Right renal cortex interstitium (tissue), 3 donors: ENCODE measurements at regions not wholly inside any gene's neighbourhood (a gene's known extent, or its start where the extent isn't known, plus 50 kb on each side); places are given as distances from the start of the nearest gene placed in this dataset.
"Not testable (repeated sequence)": the region's sequence is repeated elsewhere in the genome, so short reads cannot be mapped to it uniquely, and the experiment has no call there.

Source experiments
- DNase-seq, 3 donors: peaks; one replicate each; pipeline ENCODE4 v3.0.0-alpha.2; 2013; ENCODE audit warnings: low read depth in 3 of 3, low spot score in 2 of 3

DNA sequence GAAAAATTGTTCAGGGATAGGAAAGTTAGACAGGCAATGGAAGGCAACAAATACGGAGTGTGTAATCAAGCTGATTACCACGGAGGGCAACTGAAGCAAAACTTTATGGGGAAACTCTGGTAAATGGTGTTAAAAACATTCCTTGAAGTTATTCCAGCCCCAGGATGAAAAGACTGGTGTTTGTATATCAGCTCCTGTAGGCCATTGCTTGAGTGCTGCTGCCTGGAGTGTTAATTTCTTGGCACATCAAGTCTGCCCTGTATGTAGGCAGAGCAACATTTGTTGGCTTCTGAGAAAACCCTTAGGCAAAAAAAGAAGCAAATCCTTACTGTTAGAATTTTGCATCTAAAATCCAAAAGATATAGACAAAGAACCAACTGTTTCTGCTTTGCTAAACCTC lies 686.5 kb upstream of the ACO1 start:
- DNase-seq, result no peak

DNA sequence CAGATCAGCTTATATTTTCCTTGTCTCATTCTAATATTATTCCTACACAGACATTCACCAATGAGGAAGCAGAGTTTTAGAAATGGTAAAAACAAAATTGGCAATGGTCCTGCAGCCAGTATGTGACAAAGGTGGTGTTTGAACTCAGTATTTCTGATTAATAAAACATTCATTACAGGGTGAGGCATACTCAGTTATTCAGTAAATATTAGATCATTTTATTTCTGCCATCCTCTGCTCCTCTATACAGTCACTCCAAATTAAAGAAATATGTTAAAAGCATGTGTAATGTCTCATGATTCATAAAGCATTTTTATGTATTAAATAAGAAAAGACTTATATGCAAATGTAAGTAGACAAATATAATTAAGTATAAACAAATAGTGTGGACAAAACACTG lies 684.6 kb upstream of the ACO1 start:
- DNase-seq, result no peak

DNA sequence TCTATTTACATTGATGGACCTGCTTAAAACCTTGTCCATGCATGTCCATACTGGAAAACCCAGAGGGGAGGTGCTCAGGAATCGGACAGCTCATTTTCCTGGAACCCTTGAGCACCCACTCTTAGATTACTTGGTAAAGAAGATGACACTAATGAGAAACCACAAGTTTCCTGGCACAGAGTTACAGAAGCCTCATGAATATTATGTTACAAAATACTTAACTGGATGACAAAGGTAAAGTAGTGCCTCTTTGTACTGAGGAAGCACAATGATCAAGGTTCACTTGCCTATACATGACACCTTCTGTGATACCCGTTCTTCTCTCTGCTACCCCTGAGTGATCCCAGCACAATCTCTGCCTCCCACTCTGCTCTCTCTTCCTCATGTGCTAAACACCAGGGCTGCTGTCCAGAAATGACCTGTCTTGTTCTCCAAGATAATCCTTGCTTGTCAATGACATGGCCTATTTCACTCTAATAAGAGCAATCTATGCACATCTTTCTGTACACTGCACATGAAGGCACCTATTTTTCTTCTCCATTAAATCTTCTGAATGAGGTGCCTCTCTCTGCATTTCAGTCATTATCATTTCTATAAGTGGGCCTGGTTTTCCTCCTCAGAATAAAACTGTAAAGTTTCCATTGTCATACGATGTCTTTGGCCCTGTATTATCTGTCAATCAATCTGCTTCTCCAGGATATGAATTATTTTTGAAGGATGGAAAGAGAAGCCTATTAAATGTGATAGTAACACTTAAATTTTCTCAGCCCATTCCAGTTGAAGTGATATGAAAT lies 684.0 kb upstream of the ACO1 start:
- no peak for DNase-seq

DNA sequence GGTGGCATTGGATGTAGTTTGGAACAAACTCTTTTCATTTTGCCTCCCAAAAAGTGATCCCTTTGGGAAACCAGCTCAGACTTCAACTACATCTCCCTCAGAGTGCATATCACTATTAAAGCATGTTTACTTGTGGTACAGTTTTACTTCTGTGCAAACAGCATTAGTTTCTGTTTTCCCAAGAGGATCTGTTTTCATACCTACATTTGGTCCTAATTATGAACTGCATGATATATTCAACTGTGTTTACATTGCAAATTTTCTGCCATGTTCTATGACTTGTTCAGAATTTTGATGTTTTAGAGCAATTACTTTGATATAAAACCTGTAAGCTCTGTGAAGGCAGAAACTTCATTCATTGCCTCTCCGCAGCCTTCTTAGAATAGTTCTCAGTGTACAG lies 681.5 kb upstream of the ACO1 start:
- DNase-seq, result no peak

DNA sequence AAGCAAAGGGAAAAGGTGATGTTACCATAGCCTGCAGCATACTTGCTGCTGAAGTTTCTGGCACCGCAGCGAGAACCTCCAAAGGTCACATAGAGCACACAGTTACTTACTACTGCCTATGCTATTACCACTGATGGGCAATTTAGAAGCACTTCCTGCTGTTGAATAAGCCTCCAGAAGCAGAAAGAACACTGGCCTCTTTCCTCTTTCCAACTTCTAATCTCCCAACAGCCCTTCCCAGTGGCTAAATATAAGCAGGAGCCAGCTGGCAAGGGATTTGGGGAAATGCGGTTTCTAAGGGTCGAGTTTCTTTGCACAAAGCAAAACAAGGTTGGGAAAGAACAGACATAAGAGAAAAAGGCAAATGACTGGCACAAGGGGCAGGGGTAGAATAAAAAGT lies 669.2 kb upstream of the ACO1 start:
- no peak for DNase-seq

DNA sequence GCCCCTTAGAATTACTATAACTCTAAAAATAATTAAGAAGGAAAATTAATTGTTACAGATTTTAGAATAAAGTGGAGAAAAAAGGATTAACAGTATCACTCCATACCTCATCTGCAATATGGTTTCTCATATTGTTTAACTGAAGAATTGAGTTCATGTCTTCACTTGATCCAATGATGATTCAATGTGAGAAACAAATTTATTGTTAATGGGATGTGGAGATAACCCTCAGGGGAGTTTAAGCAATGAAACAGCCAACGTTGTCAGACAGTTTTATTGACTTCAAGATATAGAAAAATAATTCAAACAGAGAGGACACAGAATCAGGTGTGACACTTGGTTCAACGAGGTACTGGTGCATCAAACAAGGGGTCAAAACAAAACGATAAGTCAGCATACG lies 665.2 kb upstream of the ACO1 start:
- DNase-seq, result no peak

DNA sequence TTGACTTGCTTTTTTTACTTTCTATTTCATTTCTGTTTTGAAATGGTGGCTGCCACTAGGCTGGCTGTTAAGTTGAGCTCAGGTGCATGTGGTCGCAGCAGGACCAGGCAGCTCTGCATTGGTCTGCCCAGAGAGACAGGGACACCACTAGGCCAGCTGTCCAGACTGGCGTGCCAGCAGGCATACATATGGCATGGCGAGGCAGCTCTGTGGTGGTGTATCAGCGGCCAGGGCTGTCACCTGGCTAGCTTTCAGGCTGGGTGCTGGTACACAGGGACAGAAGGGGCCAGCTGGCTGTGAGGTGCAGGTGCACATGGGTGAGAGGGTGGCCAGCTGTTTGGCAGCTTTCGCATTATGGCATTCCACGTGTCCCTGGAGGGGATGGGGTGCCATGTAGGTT lies 654.0 kb upstream of the ACO1 start:
- DNase-seq, result no peak

DNA sequence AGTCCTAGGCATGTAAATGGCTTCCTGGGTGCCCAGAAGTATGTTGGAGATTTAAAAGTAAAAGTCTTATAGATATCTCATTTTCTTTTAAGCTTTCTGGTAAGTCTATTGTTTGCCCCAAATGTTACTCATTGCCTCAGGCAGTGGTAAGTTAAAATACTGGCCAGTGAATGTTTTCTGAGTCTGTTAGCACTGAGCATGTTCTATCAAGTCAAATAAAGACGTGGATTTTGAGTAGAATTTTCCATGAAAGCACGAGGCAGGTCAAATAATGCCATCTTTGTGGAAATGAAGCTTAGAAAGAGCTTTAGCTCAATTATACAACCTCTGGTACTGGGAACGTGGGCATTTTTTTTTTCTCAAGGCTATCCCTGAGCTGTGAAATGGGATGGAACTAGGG lies 651.3 kb upstream of the ACO1 start:
- DNase-seq, result no peak

DNA sequence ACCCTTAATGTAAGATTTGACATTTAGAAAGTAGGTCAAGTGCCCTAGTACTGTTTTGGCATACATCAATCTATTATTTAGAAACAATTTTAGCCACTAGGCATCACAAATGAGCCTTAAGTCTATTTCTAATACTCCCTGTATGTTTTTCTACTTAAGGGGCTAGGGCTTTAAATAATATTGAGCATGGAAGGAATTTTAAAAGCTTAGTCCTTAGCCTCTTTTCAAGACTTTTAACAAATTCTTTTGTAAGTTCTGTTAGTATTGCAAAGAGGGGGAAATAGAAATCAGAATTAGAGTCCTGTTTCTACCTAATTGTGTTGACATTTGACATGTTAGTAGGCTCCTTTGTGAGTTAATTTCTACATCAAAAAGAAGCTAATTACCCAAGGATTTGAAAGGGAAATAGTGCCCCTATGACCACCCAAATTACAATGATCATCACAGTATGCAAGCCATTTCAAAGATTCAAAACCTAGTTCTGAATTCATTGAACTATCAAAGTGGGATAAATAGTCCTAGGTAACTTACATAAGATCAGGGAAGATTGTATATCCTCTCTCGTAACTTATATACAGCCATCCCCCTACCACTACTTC lies 647.8 kb upstream of the ACO1 start:
- no peak for DNase-seq

DNA sequence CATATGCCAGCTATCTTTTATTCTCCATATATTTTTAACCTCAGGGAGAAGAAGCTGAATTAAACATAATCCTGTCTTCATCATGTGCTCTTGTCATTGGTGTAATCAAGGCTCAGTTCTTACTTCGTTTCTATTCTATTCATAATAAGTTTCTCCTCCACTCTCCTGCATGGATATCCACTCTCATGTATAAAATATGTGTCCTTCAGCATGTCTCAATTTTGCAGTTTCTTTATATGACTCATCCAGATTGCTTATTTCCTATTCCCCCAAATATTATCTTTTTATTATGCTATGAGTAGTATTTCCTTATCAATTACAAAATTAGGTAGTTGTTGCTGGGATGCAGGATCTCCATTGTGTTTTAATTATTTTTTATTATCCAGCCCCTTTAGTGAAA lies 643.7 kb upstream of the ACO1 start:
- DNase-seq, result no peak

DNA sequence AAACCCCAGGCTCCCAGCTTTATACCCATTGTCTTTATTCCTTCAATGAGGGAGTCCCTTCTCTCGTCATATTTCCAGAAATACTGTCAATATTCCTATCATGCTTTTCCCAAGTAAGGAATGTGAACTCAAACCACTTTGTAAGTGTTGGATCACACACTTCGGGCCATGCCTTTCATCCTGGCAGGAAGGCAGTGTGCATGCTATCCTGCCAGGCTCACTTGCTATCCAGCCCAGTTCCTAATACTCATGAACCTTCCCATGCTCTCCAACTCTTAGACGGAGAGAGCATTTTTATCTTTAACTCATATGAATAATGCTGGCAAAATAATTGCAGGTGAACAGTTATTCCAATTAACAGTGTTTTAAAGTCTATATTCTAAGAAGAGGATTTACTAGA lies 639.9 kb upstream of the ACO1 start:
- DNase-seq, result no peak

DNA sequence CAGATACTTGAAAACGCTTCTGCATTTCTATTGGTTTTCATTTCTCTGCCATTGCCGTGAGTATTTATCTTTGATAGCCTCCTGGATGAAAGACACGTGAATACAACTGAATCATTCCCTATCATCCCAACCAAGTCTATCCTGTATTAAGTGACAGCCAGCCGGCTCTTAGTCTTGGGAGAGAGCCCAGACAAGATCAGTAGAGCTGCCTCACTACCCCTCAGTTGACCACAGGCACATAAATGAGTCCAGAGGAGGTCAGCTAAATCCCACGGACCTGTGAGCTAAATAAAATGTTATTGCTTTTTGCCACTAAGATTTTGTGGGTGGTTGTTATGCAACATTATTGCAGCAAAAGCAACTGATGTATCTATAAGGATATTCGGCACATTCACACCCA lies 639.0 kb upstream of the ACO1 start:
- no peak for DNase-seq

DNA sequence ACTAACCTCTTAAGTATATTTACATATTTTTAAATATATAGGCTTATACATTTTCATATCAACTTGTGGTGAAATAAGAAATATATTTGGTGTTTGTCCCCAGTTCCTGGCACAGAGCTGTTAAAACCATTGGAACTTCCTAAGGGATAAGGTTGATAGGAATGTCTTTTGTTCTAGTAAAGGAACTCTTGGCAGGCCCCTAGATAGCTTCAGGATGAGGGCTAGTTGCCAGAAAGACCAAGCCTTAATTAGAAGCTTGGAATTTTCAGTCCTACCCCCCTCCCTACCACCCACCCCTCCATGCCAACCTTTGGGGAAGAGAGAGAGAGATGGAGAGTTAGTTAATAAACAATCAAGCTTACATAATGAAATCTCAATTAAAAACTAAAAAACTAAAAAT lies 638.6 kb upstream of the ACO1 start:
- DNase-seq, result no peak

DNA sequence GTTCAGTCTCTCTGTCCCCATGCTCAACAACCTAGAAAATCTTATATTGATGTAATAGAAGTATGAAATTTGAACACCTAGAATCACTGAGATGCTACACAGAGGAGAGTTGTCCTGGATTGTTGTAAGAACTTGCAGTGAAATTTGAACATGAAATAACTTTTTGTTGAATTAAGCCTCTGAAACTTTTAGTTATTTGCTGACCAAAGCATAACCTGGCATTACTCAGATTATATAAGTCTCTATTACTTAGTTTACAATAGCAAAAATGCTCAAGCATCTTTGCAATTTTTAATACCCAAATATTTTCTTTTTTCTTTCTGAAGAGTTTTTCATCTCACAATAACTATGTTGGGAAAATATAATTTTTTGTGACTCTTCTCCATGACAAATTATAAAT lies 630.7 kb upstream of the ACO1 start:
- no peak for DNase-seq

DNA sequence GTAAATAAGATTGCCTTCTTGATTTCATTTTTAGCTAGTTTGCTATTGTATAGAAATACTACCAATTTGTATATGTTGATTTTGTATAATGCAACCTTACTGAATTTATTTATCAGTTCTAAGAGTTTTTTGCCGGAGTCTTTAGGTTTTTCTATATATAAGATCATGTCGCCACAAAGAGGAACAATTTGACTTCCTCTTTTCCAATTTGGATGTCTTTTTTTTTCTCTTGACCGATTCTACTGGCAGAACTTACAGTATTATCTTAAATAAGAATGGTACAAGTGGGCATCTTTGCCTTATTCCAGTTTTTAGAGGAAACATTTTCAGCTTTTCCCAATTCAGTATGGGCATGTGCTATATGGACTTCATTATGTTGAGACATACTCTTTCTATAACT lies 624.7 kb upstream of the ACO1 start:
- no peak for DNase-seq

DNA sequence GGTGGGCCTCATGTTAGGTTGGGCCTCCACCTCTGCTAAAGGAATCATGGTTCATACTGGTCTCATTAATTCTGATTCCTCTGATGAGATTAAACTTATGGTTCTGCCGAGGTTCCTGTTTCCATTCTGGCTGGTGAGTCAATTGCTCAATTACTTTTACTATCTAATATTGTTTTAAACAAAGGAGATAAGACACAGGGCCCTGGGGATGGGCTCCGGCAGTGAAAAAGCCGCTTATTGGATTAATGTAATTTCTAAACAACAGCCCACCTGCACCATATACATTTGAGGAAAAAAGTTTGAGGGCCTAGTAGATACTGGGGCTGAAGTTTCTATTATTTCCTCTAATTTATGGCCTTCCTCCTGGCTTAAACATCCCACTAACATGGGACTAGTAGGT lies 610.4 kb upstream of the ACO1 start:
- not testable (repeated sequence) for DNase-seq

DNA sequence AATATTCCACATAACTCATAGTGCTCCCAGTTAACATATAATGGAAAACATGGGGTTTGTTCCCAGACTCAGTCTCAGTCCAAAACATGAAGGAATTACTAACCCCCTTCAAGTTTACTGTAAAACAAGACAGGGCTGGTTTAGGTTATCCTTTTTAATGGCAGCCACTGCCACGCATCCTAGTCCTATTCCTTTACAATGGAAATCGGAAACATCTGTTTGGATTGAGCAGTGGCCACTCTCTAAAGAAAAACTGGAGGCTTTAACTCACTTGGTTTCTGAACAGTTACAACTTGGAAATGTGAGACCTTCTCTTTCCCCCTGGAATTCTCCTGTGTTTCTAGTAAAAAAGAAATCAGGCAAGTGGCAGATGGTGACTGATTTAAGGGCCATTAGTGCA lies 609.9 kb upstream of the ACO1 start:
- no peak for DNase-seq

DNA sequence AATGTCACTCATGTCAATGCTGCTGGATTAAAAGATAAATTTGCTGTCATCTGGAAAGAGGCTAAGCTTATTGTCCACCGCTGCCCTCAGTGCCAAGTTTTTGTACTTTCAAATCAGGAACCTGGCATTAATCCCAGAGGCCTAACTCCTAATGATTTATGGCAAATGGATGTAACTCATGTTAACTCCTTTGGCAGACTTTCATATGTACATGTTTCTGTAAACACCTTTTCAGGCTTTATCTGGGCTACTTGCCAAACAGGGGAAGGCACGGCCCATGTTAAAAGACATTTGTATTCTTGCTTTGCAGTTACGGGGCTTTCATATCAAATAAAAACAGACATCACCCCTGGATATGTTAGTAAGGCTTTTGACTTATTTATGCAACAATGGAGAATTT lies 608.0 kb upstream of the ACO1 start:
- no peak for DNase-seq

DNA sequence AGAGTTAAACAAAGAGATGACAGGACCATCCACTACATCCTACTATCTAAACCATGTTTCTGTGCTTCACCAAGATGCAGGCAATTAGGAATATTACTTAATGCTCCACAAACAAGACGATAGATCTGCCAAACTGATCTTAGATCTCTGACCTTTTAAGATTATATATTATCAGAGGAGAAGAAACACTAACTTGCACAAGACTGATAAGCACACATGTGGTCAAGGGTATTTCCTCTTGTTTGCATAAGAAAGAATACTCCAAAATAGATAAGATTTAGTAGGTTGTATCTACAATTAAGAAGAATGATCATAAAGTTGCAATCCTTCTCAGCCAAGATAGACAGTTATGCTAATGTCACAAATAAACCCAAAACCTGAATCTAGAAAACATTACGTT lies 601.0 kb upstream of the ACO1 start:
- DNase-seq, result no peak

DNA sequence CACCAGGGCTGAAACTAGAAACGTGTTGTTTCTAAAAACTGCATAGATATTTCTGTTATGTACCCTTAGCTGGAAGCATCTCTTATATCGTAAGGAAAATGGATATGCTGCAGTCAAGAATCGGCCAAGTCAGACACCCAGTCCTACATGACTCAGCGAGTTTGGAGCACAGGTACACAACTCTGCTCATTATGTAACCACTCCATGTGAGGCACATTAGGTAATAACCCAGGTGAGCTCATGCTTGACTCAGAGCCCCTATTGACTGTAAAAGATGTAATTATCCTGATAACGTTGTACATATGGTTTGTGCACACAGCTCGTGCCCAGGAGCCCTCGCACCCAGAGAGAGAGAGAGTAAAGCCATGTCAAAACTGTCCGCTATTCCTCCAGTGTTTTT lies 593.7 kb upstream of the ACO1 start:
- DNase-seq, result no peak

DNA sequence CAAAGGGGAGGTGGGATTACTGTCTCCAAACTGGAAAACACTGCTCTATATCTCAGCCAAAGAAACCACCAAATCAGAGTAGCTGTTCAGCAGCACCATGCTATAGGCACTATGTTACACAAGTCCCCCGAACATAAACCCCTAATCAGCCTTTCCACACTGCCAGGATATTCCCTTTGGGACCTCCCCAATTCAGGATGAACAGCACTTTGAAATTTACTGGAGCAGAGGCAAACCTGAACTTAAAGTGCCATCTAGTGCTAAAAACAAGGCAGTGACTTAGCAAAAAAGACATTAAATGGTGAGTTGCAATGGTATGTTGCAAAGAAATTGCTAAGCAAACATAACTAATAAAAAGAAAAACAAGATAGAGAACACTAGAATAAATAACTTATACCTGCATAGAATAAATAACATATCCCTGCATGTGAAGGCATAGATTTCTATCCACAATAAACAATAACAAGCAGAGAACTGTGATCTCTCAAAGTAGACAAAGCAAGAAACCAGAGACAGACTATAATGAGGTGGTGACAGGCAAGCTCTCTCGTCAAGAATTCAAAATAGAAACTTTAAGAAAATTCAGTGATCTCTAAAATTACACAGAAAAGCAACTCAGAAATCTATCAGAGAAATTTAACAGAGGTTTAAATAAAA lies 584.4 kb upstream of the ACO1 start:
- no peak for DNase-seq

DNA sequence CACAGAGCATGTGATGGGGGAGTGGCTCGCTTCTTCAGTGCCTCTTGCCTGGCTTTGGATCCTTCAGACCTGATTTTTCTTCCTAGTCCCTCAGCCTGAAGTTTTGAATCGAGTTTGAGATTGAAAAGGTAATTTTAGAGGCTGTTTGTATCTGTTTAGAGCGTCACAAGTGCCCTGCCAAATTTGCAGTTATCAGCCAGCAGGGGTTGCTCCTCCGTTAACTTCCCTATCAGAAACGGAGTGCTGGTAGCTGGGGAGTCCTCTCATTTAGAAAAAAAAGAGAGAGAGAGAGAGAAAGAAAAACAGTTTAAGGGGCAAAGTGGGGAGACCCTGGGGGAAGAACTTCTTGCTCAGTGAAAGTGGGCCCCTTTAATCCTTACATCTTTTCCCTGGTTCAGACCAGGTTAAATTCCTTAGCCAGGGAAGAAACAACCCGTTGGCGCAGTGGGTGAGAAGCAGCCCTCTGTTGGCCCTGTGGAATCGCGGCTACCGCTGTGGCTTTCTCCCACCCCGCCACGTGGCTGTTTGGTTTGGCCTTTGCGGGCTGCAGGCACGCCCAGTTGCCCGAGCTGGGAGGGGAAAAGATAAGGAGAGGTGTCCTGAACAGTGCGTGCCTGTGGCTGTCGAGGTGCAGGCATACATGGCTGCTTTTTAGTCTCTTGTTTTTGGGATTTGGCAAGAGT lies 576.7 kb upstream of the ACO1 start:
- DNase-seq, result no peak
